AG10803 (cell line): ENCODE measurements at regions not wholly inside any gene's neighbourhood (a gene's known extent, or its start where the extent isn't known, plus 50 kb on each side); places are given as distances from the start of the nearest gene placed in this dataset.
"Not testable (repeated sequence)": the region's sequence is repeated elsewhere in the genome, so short reads cannot be mapped to it uniquely, and the experiment has no call there.

Experiments used
- DNase-seq: peaks from one replicate; pipeline ENCODE4 v3.0.0; 2010; ENCODE audit warnings: low read depth
- H3K4me3 ChIP-seq: 2 replicates; pipeline ENCODE4 v1.5.1; 2011; ENCODE audit warnings: mild to moderate bottlenecking, low read length, control low read depth
- TF ChIP-seq, protein P1 (sequence below): conservative IDR thresholded peaks from 2 replicates; pipeline ENCODE4 v1.5.1; 2011; ENCODE audit warnings: mild to moderate bottlenecking, low read length, control low read depth, inconsistent platforms

DNA sequence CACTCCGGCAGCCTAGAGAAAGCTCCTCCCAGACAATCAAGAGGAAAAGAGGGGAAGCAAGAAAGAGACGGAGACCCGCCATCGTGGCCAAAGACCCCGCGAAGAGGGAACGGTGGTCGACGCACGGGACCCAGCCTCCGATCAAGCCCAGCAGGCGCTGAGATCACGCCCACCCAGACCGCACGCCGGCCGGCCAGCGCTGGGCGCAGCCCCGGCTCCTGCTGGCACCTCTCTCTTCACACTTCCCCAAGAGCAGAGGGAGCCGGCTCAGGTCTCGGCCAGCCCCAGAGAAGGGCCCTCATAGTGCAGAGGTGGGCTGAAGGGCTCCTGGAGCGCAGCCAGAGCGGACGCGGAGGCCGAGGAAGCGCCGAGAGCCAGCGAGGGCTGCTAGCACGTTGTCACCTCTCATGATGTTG, 918.4 kb upstream of the ADAMTS5 start:
- DNase-seq: no peak
- TF ChIP-seq, protein P1, sequence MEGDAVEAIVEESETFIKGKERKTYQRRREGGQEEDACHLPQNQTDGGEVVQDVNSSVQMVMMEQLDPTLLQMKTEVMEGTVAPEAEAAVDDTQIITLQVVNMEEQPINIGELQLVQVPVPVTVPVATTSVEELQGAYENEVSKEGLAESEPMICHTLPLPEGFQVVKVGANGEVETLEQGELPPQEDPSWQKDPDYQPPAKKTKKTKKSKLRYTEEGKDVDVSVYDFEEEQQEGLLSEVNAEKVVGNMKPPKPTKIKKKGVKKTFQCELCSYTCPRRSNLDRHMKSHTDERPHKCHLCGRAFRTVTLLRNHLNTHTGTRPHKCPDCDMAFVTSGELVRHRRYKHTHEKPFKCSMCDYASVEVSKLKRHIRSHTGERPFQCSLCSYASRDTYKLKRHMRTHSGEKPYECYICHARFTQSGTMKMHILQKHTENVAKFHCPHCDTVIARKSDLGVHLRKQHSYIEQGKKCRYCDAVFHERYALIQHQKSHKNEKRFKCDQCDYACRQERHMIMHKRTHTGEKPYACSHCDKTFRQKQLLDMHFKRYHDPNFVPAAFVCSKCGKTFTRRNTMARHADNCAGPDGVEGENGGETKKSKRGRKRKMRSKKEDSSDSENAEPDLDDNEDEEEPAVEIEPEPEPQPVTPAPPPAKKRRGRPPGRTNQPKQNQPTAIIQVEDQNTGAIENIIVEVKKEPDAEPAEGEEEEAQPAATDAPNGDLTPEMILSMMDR: no peak
- H3K4me3 ChIP-seq: no peak overlapping the region

DNA sequence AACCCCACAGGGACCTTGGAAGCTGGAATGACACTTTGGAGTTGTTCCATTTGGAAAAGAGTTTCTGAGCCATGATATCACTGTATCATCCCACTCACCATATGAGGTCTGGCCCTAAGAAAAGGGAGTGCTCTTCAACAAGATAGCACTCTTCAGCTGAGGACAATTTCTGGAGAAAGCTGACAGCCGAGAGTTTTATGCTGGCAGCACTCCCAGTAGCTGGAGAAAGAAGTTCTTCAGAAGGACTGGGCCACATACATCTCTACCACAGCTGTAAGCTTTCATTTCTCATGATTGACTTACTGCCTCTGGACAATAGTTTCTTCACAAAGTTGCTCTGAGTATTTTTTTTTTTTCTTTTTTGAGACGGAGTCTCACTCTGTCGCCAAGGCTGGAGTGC, 914.4 kb upstream of the ADAMTS5 start:
- not testable (repeated sequence) for H3K4me3 ChIP-seq, DNase-seq

DNA sequence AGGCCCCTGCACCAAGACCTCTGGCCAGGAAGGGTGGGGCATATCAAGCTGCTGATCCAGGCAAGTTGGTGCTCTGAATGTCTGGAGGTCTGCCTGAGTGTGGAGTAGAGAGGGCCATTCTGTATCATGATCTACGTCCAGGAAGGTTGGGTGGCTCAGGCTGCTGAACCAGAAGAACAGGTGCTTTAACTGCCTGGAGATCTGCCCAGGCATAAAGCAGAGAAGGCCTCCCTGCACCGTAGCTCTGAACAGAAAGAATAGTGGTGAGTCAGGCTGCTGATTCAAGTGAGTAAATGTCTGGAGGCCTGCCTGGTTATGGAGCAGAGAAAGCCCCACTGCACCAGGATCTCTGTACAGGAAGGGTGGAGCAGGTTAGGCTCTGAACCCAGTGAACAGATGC, 905.5 kb upstream of the ADAMTS5 start:
- DNase-seq: not testable (repeated sequence)

DNA sequence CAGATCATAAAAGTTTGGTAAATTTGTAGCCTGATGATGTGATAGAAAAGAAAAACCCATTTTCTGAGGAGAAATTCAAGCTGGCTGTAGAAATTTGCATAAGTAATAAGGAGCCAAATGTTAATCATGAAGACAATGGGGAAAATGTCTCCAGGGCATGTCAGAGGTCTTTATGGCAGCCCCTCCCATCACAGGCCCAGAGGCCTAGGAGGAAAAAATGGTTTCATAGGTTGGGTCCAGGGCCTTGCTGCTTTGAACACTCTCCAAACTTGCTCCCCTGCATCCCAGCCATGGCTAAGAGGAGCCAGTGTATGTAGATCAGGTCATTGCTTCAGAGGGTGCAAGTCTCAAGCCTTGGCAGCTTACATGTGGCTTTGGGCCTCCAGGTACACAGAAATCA, 903.9 kb upstream of the ADAMTS5 start:
- not testable (repeated sequence) for DNase-seq, H3K4me3 ChIP-seq

More for the DNA sequence above, 905.5 kb upstream of the ADAMTS5 start:
- H3K4me3 ChIP-seq: not testable (repeated sequence)

DNA sequence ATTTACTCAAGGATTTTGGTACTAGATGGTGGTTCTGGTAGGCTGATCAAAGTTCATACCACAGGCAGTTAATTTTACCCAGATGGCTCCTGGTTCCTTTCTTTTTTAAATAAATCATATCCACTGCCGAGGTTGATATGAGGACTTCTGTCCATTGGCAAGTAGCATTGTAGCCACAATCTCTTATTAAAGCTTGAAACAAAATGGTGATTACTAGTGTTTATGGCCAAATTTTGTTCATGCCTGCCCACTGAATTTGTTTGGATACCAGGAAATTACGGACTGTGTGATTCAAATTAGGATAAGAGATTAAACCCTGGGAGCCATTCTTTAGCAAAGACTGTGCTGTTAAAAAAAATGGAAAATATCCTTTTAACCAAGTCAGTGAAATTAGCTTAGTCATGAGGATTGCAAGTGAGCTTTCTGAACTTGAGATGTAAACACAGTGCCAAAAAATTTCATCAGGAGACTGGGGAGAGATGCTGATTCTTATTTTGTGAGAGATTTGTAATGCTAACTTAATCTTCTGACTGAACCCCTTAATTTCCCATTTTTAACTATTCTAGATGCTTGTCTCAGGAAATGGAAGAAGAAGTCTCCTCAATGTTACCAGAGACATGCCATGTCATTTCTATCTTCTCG, 893.5 kb upstream of the ADAMTS5 start:
- peak; percentile 66 for DNase-seq
- H3K4me3 ChIP-seq: not testable (repeated sequence)

DNA sequence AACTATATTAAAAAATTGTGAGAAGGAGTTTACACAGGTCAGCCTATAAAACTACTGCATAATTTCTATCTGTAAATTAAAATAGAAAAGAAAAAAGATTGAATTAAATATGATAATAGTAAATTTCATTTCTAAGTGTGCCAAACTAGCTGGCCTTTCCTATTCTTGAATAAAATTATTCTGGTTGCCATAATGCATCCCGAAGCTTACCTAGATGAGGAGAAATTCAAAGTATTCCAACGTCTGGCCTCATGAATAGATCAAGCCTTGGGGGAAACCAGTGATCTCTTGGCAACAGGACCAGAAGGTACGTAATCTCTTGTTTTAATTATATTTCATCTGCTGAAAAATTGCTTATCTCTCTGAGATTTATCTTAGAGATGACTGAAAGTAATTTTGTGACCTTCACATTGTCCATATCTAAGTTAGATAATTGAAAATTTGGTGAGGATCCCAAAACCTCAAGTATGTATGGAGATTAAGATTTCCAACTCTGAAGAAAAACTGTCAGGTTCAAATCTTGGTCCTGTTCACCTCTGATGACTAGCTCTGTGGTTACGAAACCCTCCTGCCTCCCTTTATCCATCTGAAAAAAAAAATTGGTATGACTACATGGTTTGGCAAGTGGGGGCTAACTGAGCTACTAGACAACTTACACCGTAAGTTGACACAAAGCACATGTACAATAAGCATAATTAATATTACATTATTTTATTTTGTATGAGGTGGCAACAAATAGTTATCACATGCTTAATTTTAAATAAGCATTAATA, 891.4 kb upstream of the ADAMTS5 start:
- not testable (repeated sequence) for DNase-seq, H3K4me3 ChIP-seq

DNA sequence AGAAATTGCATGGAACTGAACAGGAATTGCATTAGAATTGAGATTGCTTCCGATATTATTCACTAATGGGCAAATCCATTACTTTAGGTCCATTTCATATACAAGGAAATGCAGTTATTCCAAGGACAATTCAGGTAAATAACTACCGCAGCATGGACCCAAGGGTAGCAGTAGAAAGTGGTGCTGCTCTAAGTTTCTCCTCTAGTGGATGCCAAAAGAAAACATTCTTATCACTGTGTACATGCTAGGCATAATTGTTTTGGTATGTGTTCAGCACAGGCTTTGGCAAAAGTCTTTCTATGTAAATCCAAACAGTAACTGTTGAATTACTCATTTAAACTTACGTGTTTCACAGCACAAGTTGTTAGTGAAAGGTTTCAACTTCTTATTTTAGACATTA, 890.1 kb upstream of the ADAMTS5 start:
- DNase-seq, H3K4me3 ChIP-seq: not testable (repeated sequence)

DNA sequence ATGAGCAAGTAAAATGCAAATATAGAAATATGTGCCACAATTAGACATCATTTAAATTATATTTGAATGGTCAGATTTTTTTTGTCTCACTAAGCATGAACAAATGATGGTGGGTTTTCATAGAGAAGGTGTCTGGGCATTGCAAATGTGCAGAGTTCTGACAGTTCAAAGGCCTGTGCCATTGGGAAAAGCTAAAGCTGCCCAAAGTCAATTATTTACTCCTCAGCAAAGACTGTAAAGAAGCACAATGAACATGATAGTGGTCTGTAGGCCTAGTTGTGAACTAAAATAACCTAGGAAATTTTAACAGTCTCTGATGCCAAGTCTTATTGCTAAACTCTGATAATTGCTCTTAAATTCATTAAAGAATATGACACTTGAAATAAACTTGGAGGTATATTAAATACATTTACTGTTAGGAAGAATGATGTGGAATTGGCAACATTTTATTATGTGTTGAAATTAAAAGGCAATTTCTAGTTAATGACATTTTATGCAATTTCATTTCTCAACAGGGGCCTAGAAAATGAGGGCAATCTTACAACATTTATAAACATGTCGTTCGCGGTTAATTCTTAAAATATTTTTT, 874.3 kb upstream of the ADAMTS5 start:
- no peak for DNase-seq
- no peak overlapping the region for H3K4me3 ChIP-seq
- TF ChIP-seq, protein P1: no peak

DNA sequence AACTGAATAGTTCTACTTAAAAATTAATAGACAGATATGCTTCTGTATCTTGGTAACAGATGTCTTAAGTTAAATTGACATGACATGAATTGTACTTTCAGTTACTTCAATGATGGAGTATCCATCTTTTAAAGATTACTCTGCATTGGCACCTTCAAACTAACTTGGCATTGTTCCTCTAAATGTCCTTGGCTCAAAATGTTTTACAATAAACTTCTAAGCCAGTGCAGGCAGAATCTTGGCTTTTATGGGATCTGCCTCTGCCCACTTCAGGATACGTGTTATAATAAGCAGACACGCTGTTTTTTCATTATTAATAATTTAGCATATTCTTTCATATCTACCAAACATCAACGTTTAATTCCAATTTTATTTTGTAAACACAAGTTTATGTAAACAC, 873.4 kb upstream of the ADAMTS5 start:
- no peak overlapping the region for H3K4me3 ChIP-seq
- DNase-seq: no peak
- TF ChIP-seq, protein P1: no peak

DNA sequence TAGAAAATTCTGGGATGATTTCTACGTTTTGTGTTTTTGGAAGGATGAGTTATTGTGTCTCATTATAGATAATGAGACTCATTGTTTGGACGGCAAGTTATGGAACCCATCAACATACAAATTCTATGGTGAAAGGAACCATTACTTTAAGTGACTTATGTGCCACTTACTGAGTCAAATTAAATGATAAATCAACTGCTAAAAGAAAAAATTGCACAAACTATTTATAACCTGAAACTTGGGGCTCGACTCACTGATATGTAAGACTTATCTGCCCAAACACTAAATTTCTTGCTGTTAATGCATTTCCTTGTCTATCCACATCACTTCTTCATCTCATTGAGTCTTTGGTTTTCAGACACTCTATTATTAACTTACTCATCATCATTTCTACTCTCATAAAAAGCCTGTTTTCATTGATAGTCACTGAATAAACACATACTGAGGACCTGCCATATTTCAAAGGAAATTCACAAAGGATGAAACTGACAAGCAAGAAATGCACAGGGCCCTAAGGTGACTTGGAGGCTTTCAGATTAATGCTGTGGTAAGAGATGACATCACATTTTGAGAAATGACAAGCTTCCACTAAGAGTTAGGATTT, 872.7 kb upstream of the ADAMTS5 start:
- H3K4me3 ChIP-seq: no peak overlapping the region
- no peak for DNase-seq
- TF ChIP-seq, protein P1: no peak
